ENCODE measurements at regions not wholly inside any gene's neighbourhood (a gene's known extent, or its start where the extent isn't known, plus 50 kb on each side); places are given as distances from the start of the nearest gene placed in this dataset.
"Not testable (repeated sequence)": the region's sequence is repeated elsewhere in the genome, so short reads cannot be mapped to it uniquely, and the experiment has no call there.

DNA sequence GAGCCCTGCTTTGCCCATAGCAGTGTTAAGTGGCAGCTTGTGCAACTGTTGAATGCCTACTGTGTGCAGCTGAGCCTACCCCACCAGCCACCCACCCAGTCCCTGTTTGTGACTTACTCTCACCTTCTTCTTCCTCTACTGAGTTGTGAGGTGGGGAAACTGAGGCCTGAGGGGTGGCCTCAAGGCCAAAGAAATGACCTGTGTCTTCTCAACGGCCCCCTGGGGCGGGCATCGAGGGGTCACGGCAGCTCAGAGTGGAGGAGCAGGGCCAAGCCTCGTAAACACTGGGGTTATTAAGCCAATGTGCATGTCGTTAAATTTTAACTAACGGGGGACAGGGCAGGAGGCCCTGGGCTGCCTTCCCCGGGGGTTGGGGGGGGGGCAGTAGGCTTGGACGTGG is 369.6 kb upstream of the ZNF722 start:
- H3K9me3 Mint-ChIP-seq; DNase-seq; H3K36me3 Mint-ChIP-seq (ENCODE audit: insufficient read depth); H3K4me3 Mint-ChIP-seq; ATAC-seq; H3K4me1 Mint-ChIP-seq (ENCODE audit: low read depth); H3K27me3 Mint-ChIP-seq (ENCODE audit: low read depth): not testable (repeated sequence)

DNA sequence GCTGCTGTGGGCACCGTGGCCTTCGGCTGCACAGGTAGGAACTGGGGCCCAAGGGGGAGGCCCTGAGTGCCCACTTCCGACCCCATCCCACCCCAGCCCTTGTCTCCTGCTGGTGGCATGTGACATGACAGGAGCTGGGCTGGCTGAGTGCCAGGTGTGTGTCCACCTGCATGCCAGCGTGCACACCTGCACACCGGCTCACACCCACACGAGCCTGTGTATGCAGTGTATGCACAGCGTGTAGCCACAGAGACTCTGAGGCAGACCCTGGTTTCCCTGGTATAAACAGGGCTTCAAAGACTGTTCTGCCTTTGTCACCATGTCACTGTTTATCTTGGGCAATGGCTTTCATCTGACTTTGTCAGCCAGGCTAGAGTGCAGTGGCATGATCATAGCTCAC is 362.1 kb upstream of the ZNF722 start:
- not testable (repeated sequence) for H3K9me3 Mint-ChIP-seq; H3K27me3 Mint-ChIP-seq (ENCODE audit: low read depth); H3K36me3 Mint-ChIP-seq (ENCODE audit: insufficient read depth); DNase-seq; H3K4me3 Mint-ChIP-seq; H3K4me1 Mint-ChIP-seq (ENCODE audit: low read depth); ATAC-seq

DNA sequence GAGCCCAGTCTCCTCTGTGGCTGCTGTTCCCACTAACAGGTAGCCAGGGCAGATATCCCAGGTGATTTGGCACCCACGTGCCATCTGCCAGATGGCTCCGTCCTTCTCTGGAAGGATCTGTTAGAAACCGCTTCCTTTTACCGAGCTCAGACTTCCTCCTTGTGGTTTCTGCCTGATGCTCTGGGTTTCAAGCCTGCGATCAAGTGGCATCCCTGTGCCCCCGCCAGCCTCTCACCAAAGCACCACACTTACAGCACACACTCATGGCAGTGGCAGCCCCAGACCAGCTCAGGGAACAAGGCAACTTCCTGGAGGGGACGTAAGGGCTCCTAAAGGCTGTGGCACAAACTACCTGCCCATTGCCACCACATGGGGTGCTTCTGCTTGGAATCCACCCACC is 333.1 kb upstream of the ZNF722 start:
- ATAC-seq; H3K4me3 Mint-ChIP-seq; DNase-seq; H3K36me3 Mint-ChIP-seq (ENCODE audit: insufficient read depth); H3K27me3 Mint-ChIP-seq (ENCODE audit: low read depth); H3K9me3 Mint-ChIP-seq; H3K4me1 Mint-ChIP-seq (ENCODE audit: low read depth): not testable (repeated sequence)

DNA sequence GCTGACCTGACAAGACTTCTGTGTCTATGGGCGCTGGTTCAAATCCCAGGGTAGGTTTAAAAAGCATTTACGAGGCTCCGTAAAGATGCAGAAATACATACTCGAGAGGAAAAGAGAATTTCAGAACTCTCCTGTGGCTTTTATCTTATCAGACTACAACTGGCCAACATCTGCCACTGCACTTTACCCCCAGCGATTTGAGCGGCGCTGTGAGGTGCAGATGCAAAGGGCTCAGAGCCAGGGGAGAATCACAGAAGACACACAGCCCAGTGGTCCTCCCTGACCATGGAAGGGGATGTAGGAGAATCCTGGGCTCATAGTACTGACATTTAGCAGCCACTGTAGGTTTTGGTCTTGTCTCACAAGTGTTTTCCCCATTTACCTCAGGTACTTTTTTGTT is 307.2 kb upstream of the ZNF722 start:
- ATAC-seq; H3K9me3 Mint-ChIP-seq; DNase-seq; H3K27me3 Mint-ChIP-seq (ENCODE audit: low read depth); H3K4me1 Mint-ChIP-seq (ENCODE audit: low read depth); H3K36me3 Mint-ChIP-seq (ENCODE audit: insufficient read depth); H3K4me3 Mint-ChIP-seq: not testable (repeated sequence)

DNA sequence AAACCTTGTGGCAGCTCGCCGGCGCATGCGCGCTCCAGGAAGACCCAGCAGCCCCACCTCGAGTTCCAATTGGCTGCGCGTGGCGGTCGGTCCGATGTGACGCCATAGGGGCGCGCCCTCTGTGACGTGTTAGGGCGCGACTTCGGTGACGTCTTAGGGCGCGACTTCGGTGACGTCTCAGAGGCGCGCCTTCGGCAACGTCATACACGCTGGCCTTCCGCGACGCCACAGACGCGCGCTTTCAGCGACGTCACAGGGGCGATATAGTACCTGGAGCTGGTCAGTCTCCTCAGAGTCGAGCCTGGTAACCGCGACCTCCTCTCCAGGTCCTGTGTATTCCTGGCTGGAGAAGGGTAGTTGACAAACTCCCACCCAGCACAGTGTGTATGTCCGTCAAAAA is 304.4 kb upstream of the ZNF722 start:
- not testable (repeated sequence) for ATAC-seq; DNase-seq; H3K9me3 Mint-ChIP-seq; H3K4me1 Mint-ChIP-seq (ENCODE audit: low read depth); H3K4me3 Mint-ChIP-seq; H3K36me3 Mint-ChIP-seq (ENCODE audit: insufficient read depth); H3K27me3 Mint-ChIP-seq (ENCODE audit: low read depth)

Measured in activated T-cell treated with anti-CD3 and anti-CD28 coated beads, Interleukin-2, amount 50 U/mL, for 4 hours (primary cell).